OCI-LY3 (cell line): ENCODE measurements at regions not wholly inside any gene's neighbourhood (a gene's known extent, or its start where the extent isn't known, plus 50 kb on each side); places are given as distances from the start of the nearest gene placed in this dataset.

Source experiments
- H2AFZ ChIP-seq: fragments of 200-600, 300-600 bp; shearing (Covaris generic); 2 replicates; pipeline ENCODE4 v1.6.0; 2014; ENCODE audit warnings: antibody characterized with exemption, low read depth, low read length
- H3K27ac ChIP-seq: fragments of 200-600, 300-600 bp; sonication (generic); 2 replicates; pipeline ENCODE4 v1.5.1; 2014; ENCODE audit warnings: mild to moderate bottlenecking, low read length, moderate library complexity, mixed read lengths
- H3K27me3 ChIP-seq: fragments of 200-600, 300-600 bp; sonication (generic); 2 replicates; pipeline ENCODE4 v1.6.1; 2014; ENCODE audit warnings: low read depth, low read length, mixed read lengths
- H3K36me3 ChIP-seq: fragments of 200-600, 300-600 bp; sonication (generic); replicated peaks from 2 replicates; pipeline ENCODE3; 2014; ENCODE audit warnings: low read depth, low read length, mixed read lengths
- H3K4me1 ChIP-seq: fragments of 300-600, 200-600 bp; sonication (generic); 2 replicates; pipeline ENCODE4 v1.6.1; 2014; ENCODE audit warnings: low read length, mixed read lengths
- H3K4me2 ChIP-seq: fragments of 200-600, 300-600 bp; sonication (generic); 2 replicates; pipeline ENCODE4 v1.6.1; 2014; ENCODE audit warnings: low read length, mixed read lengths
- H3K4me3 ChIP-seq: fragments of 300-600, 200-600 bp; sonication (generic); 2 replicates; pipeline ENCODE4 v1.5.1; 2014; ENCODE audit warnings: antibody characterized with exemption, mild to moderate bottlenecking, low read length, moderate library complexity
- H3K79me2 ChIP-seq: fragments of 300-600, 200-600 bp; shearing (Covaris generic); 2 replicates; pipeline ENCODE4 v1.6.1; 2014; ENCODE audit warnings: mild to moderate bottlenecking, low read length, mixed read lengths
- H3K9ac ChIP-seq: fragments of 300-600, 200-600 bp; shearing (Covaris generic); 2 replicates; pipeline ENCODE4 v1.6.0; 2014; ENCODE audit warnings: mild to moderate bottlenecking, low read length, moderate library complexity
- H3K9me3 ChIP-seq: fragments of 200-600, 300-600 bp; shearing (Covaris generic); 2 replicates; pipeline ENCODE4 v1.6.1; 2014; ENCODE audit warnings: low read length, mixed read lengths; ENCODE audit not compliant: insufficient read depth
- H4K20me1 ChIP-seq: fragments of 200-600, 300-600 bp; sonication (generic); 2 replicates; pipeline ENCODE4 v1.6.1; 2016; ENCODE audit warnings: low read length, mixed read lengths; ENCODE audit not compliant: insufficient read depth
- EZH2phosphoT487 ChIP-seq: fragments of 200-600 bp; shearing (Covaris generic); IDR thresholded peaks from 2 replicates; pipeline ENCODE4 v1.6.1; 2018; ENCODE audit warnings: antibody characterized with exemption, mixed run types, low read depth
- TF ChIP-seq, protein P1 (sequence below): fragments of 200-600, 300-600 bp; sonication (generic); IDR thresholded peaks from 2 replicates; pipeline ENCODE4 v1.5.1; 2014; ENCODE audit warnings: antibody characterized with exemption, low read length, low read depth

DNA sequence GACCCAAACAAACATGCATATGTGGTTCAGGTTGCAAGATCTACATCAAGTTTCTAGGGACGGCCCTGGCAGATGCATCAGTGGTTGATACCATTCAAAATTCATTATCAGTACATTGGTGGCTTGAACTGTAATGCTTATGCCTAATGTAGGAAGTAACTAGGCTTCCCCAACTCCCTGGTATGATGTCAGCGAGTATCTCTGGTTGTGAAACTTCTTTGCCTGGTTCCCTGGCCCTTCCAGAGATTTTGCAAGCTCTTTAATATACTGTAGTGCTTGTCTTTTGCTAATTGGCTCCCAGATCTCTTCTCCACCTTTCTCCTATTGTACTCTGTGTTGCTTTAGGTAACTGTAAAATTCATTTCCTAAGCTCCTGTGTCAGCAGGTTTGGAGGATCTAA is 114.8 kb upstream of the RARB start:
- H3K9me3 ChIP-seq = no peaks in the 10 kb centered on the region
- no peaks in the 10 kb centered on the region for H4K20me1 ChIP-seq
- TF ChIP-seq, protein P1, sequence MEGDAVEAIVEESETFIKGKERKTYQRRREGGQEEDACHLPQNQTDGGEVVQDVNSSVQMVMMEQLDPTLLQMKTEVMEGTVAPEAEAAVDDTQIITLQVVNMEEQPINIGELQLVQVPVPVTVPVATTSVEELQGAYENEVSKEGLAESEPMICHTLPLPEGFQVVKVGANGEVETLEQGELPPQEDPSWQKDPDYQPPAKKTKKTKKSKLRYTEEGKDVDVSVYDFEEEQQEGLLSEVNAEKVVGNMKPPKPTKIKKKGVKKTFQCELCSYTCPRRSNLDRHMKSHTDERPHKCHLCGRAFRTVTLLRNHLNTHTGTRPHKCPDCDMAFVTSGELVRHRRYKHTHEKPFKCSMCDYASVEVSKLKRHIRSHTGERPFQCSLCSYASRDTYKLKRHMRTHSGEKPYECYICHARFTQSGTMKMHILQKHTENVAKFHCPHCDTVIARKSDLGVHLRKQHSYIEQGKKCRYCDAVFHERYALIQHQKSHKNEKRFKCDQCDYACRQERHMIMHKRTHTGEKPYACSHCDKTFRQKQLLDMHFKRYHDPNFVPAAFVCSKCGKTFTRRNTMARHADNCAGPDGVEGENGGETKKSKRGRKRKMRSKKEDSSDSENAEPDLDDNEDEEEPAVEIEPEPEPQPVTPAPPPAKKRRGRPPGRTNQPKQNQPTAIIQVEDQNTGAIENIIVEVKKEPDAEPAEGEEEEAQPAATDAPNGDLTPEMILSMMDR = no peak
- no peak for TF ChIP-seq EZH2phosphoT487
- H3K27ac ChIP-seq = no peak overlapping the region
- H3K4me1 ChIP-seq = no peaks in the 10 kb centered on the region
- H3K4me2 ChIP-seq = no peak overlapping the region
- H2AFZ ChIP-seq = no peak overlapping the region
- no peak overlapping the region for H3K4me3 ChIP-seq
- H3K9ac ChIP-seq = no peak overlapping the region
- no peaks in the 10 kb centered on the region for H3K27me3 ChIP-seq
- no peaks in the 10 kb centered on the region for H3K36me3 ChIP-seq
- H3K79me2 ChIP-seq = no peaks in the 10 kb centered on the region

GRCh38 chr3:25324954-25325655 is 103.0 kb upstream of the RARB start:
- Histone ChIP-seq H3K36me3 (no peaks in the 10 kb centered on the region), H3K4me2 (no peak overlapping the region), H3K27ac (no peak overlapping the region), H3K27me3 (no peaks in the 10 kb centered on the region), H3K4me1 (no peaks in the 10 kb centered on the region), H4K20me1 (no peaks in the 10 kb centered on the region), H3K4me3 (no peak overlapping the region), H3K9ac (no peak overlapping the region), H3K9me3 (no peaks in the 10 kb centered on the region), H3K79me2 (no peaks in the 10 kb centered on the region), H2AFZ (no peak overlapping the region)
- TF ChIP-seq EZH2phosphoT487 = no peak
- TF ChIP-seq, protein P1 = no peak

- H3K36me3 ChIP-seq = no peaks in the 10 kb centered on the region
- no peaks in the 10 kb centered on the region for H3K27me3 ChIP-seq
- H3K27ac ChIP-seq = no peak overlapping the region
- H3K9me3 ChIP-seq = no peaks in the 10 kb centered on the region
- TF ChIP-seq, protein P1 = no peak
- no peak for TF ChIP-seq EZH2phosphoT487
- H3K4me1 ChIP-seq = no peaks in the 10 kb centered on the region
- H3K9ac ChIP-seq = no peak overlapping the region
- H2AFZ ChIP-seq = no peak overlapping the region
- H3K79me2 ChIP-seq = no peaks in the 10 kb centered on the region
- H3K4me2 ChIP-seq = no peak overlapping the region
- H4K20me1 ChIP-seq = no peaks in the 10 kb centered on the region
- H3K4me3 ChIP-seq = no peak overlapping the region
These were observed 92.7 kb upstream of the RARB start for GRCh38 chr3:25335356-25335755.

- Histone ChIP-seq H3K27me3 (no peaks in the 10 kb centered on the region), H4K20me1 (no peaks in the 10 kb centered on the region), H3K79me2 (no peaks in the 10 kb centered on the region), H3K9me3 (no peaks in the 10 kb centered on the region), H3K4me2 (no peak overlapping the region), H3K9ac (no peak overlapping the region), H3K4me1 (no peaks in the 10 kb centered on the region), H3K36me3 (no peaks in the 10 kb centered on the region), H2AFZ (no peak overlapping the region), H3K4me3 (no peak overlapping the region), H3K27ac (no peak overlapping the region)
- TF ChIP-seq EZH2phosphoT487 = no peak
- TF ChIP-seq, protein P1 = no peak
These were observed 89.8 kb upstream of the RARB start for GRCh38 chr3:25338158-25338725.
